OCI-LY7 (cell line): ENCODE measurements at regions not wholly inside any gene's neighbourhood (a gene's known extent, or its start where the extent isn't known, plus 50 kb on each side); places are given as distances from the start of the nearest gene placed in this dataset.
"Not testable (repeated sequence)": the region's sequence is repeated elsewhere in the genome, so short reads cannot be mapped to it uniquely, and the experiment has no call there.

ENCODE experiments used
- CTCF ChIP-seq: fragments of 200-600 bp; sonication (generic); conservative IDR thresholded peaks from 2 replicates; pipeline ENCODE4 v1.5.1; 2014; ENCODE audit warnings: mild to moderate bottlenecking, antibody characterized with exemption, low read length, moderate library complexity, mixed read lengths
- EZH2phosphoT487 ChIP-seq: fragments of 200-600 bp; sonication (generic); IDR thresholded peaks from 2 replicates; pipeline ENCODE4 v1.6.1; 2018; ENCODE audit warnings: low read depth, borderline replicate concordance, mild to moderate bottlenecking, mixed run types, antibody characterized with exemption, low read length, moderate library complexity, mixed read lengths

DNA sequence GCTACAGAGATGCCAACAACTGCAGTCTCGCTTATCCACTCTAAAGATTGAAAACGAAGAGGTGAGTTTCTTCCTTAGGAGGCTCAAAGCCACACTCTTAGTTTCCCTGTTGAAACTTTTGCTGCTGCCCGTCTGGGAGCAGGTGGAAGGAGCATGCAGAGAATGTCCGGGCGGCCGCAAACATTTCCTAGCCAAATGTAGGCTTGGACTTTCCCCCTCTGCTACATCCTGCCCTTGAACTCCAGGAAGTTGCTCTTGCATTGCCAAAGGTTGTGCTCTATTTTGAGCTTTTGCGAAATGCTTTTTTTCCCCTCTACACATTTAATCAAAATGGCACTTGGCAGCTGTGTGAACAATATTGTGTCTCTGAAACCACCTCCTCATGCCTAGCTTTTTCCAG lies 95.3 kb upstream of the FAM72C start:
- not testable (repeated sequence) for TF ChIP-seq CTCF, EZH2phosphoT487
